Tibial nerve (tissue), 4 donors: ENCODE measurements at regions not wholly inside any gene's neighbourhood (a gene's known extent, or its start where the extent isn't known, plus 50 kb on each side); places are given as distances from the start of the nearest gene placed in this dataset.

Experiments
- EP300 ChIP-seq, 2 donors: sonication (generic); formaldehyde crosslinking; IDR thresholded peaks; one replicate each; pipeline ENCODE4 v1.6.1; 2017; ENCODE audit warnings: antibody characterized with exemption in 2 of 2, mild to moderate bottlenecking in 1 of 2
- POLR2A ChIP-seq, 2 donors: fragments of 450-650 bp; IDR thresholded peaks; one replicate each; pipeline ENCODE4 v1.6.1; 2017; ENCODE audit warnings: antibody characterized with exemption in 2 of 2, mild to moderate bottlenecking in 2 of 2, moderate library complexity in 2 of 2
- TF ChIP-seq, protein P1 (sequence below), 5 experiments: fragments of 200-600 bp in 3 of 5; fragments of 450-650 bp in 2 of 5; sonication (generic) in 3 of 5; IDR thresholded peaks; one replicate each; pipeline ENCODE4 v1.5.1; 2016 to 2019; ENCODE audit warnings: antibody characterized with exemption in 5 of 5, mild to moderate bottlenecking in 3 of 5, moderate library complexity in 2 of 5

DNA sequence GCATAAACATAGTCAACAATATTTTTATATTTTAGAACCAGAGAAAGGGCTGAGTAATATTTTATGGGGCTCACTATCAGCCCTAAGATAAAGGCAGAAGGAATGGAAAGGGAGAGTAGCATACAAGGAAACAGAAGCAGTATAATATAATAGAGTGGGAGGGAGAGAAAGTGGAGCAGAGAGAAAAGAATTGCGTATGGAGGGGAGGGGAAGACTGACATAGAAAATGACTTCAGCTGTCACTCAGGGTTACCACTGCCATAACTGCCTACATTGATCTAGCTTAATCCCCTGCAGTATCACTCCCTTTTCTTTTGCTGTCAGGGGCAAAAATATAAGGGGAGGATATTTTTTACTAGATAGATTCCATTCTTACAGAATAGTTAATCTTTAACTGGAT is 1133.5 kb upstream of the MAP3K7 start:
- TF ChIP-seq, protein P1, sequence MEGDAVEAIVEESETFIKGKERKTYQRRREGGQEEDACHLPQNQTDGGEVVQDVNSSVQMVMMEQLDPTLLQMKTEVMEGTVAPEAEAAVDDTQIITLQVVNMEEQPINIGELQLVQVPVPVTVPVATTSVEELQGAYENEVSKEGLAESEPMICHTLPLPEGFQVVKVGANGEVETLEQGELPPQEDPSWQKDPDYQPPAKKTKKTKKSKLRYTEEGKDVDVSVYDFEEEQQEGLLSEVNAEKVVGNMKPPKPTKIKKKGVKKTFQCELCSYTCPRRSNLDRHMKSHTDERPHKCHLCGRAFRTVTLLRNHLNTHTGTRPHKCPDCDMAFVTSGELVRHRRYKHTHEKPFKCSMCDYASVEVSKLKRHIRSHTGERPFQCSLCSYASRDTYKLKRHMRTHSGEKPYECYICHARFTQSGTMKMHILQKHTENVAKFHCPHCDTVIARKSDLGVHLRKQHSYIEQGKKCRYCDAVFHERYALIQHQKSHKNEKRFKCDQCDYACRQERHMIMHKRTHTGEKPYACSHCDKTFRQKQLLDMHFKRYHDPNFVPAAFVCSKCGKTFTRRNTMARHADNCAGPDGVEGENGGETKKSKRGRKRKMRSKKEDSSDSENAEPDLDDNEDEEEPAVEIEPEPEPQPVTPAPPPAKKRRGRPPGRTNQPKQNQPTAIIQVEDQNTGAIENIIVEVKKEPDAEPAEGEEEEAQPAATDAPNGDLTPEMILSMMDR (IDR thresholded peaks at IDR 0.05): no peak
- TF ChIP-seq POLR2A (IDR thresholded peaks at IDR 0.05) (no peak), EP300 (IDR thresholded peaks at IDR 0.05) (no peak)
